Pulmonary artery endothelial cell (primary cell): ENCODE measurements at regions not wholly inside any gene's neighbourhood (a gene's known extent, or its start where the extent isn't known, plus 50 kb on each side); places are given as distances from the start of the nearest gene placed in this dataset.
"Not testable (repeated sequence)": the region's sequence is repeated elsewhere in the genome, so short reads cannot be mapped to it uniquely, and the experiment has no call there.

Source experiments
- DNase-seq: peaks from one replicate; pipeline ENCODE4 v3.0.0-alpha.2; 2011; ENCODE audit warnings: low read depth, low spot score

DNA sequence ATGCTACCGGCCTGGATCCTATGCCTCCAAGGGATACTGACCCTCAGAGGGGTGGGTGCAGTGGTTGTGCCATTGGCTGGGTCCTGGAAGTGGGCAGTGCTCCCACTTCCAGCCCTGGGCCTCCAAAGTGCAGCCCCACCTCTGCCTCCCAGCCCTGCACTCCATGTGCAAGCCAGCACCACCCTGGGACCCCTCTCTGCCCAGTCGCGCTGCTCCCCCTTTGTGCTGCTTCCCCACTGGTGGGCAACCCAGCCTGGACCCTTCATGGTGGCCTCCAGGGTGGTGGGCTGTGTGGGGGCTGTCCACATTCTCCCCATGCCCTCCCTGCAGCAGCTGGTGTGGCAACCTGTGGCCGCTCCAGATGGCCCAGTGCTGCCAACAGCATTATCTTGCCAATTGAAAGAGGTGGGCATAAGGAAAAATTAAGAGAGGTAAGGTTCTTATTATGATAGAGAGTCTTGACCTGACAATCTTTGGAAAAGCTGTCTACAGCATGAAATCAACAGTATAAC is 309.7 kb downstream of the GUCY2F start:
- DNase-seq, result no peak

- no peak for DNase-seq
Measured at GRCh38 chrX:109155161-109155560, 326.7 kb downstream of the GUCY2F start.

DNA sequence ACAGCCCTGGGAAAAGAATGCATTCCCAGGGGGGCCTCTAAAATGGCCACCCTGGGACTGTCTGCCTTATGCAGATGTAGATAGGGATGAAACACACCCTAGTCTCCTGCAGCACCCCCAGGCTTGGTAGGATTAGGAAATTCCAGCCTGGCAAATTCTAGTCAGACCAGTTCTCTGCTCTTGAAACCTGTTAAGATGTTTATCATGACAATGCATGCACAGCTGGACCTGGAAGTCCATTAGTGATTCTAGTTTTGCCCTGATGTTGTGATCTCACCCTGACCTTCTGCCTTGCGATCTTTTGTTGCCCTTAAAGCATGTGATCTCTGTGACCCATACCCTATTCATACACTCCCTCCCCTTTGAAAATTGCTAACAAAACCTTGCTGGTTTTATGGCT is 337.7 kb downstream of the GUCY2F start:
- DNase-seq, result not testable (repeated sequence)

DNA sequence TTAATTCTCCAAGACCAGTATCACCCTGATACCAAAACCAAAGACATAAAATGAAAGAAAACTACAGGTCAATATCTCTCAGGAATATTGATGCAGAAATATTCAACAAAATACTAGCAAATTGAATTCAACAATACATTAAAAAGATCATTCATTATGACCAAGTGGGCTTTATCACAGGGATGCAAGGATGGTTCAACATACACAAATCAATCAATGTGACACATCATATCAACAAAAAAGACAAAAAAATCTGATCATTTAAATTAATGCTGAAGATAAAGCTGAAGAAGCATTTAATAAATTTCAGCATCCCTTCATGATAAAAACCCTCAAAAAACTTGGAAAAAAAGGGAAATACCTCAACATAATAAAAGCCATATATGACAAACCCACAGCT is 341.4 kb downstream of the GUCY2F start:
- DNase-seq, result no peak

DNA sequence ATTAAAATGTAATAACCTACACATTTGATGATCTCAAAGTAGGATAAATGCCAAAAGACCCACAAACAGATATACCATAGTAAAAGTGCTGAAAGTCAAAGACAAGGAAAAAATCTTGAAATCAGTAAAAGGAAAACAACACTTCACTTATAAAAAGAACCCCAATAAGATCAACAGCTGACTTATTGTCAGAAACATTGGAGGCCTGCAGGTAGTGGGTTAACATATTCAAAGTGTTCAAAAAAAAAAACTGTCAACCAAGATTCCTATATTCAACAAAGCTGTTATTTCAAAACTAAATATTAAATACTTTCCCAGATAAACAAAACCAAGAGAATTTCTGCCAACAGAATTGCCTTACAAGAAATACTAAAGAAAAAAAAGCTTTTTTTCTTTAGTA is 347.1 kb downstream of the GUCY2F start:
- DNase-seq, result no peak

GRCh38 chrX:109125304-109125703 is 356.6 kb downstream of the GUCY2F start:
- DNase-seq, result no peak

DNA sequence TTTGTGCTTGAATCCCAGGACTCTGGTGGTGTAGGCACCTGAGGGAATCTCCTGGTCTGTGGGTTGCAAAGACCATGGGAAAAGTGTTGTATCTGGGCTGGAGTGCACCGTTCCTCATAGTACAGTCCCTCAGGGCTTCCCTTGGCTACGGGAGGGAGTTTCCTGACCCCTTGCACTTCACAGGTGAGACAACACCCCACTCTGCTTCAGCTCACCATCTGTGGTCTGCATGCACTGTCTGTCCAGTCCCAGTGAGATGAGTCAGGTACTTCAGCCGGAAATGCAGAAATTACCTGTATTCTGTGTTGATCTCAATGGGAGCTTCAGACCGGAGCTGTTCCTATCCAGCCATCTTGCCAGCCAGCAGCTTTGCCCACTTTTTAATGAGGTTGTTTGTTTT is 353.0 kb upstream of the IRS4 start:
- no peak for DNase-seq

DNA sequence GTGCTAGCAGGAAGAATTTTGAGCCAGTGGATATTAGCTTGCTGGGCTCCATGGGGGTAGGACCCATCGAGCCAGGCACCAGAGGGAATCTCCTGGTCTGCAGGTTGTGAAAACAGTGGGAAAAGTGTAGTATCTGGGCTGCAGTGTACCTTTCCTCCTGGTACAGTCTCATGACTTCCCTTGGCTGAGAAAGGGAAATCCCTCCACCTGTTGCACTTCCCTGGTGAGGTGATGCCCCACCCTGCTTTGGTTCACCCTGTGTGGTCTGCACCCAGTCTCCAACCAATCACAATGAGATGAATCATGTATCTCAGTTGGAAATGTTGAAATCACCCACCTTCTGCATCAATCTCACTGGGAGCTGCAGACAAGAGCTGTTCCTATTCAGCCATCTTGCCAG is 341.4 kb upstream of the IRS4 start:
- no peak for DNase-seq

DNA sequence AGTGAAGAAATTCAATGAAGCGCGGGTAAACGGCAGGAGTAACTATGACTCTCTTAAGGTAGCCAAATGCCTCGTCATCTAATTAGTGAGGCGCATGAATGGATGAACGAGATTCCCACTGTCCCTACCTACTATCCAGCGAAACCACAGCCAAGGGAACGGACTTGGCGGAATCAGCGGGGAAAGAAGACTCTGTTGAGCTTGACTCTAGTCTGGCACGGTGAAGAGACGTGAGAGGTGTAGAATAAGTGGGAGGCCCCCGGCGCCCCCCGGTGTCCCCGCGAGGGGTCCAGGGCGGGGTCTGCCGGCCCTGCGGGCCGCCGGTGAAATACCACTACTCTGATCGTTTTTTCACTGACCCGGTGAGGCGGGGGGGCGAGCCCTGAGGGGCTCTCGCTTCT is 317.8 kb upstream of the IRS4 start:
- not testable (repeated sequence) for DNase-seq

- no peak for DNase-seq
Measured at GRCh38 chrX:109049903-109050302, 313.5 kb upstream of the IRS4 start.

GRCh38 chrX:109049416-109049815 is 313.1 kb upstream of the IRS4 start:
- DNase-seq, result no peak

DNA sequence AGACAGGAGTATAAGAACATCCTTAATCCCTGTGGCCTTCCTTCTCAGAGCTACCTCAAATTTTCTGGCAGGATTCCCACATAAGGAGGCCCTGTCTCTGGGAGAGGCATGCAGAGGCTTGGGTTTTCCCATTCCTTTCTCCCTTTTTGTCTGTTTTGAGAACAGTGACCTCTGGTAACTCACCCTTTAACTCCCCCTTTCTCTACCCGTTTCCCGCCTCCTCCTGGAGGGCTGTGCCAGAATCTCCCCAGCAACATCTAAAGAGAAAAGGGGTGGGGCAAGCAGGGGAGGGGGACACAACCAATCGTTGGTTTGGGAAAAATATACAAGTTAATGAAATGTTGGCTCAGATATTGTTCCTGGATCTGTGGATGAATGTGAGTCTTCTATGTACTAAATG is 303.7 kb upstream of the IRS4 start:
- no peak for DNase-seq

- no peak for DNase-seq
Measured at GRCh38 chrX:109036624-109037023, 300.3 kb upstream of the IRS4 start.

DNA sequence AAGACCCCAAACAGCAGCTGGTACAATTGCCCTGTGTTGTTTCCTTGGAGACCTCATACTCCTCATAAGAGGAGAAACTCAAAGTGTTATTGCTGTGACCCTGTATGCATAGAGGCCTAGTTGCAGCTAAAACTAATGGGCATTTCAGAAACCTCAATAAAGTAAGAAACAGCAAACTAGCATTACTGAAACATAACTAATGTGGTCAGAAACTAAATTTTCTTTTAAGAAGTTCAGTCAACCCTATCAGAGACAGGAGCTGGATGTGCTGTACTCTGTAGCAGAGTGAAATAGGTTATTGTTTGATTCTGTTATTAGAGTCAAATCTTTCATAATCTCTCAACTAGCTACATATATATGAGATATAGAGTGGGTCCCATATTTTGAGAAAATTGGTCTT is 257.5 kb upstream of the IRS4 start:
- no peak for DNase-seq

GRCh38 chrX:108972899-108973298 is 236.5 kb upstream of the IRS4 start:
- not testable (repeated sequence) for DNase-seq

DNA sequence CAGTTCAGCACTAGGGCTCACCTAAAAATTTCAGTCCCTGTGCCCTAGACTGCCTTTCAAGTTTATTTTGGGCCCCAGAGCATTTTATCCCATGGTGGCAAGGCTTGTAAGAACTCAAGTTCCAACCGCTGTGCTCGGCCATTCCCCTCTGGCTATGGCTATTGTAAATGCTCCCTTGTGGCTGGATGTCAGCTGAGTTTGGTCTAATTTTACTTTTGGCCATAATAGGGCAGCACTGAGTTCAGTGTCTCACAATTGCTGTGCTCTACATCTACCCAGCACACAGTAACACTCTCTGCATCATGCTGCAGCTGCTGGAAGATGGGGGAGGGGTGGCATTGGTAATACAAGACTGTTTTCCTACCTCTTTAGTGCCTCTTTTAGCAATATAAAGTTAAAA is 210.8 kb upstream of the IRS4 start:
- no peak for DNase-seq

- DNase-seq, result no peak
Measured at GRCh38 chrX:108946531-108946930, 210.2 kb upstream of the IRS4 start.

DNA sequence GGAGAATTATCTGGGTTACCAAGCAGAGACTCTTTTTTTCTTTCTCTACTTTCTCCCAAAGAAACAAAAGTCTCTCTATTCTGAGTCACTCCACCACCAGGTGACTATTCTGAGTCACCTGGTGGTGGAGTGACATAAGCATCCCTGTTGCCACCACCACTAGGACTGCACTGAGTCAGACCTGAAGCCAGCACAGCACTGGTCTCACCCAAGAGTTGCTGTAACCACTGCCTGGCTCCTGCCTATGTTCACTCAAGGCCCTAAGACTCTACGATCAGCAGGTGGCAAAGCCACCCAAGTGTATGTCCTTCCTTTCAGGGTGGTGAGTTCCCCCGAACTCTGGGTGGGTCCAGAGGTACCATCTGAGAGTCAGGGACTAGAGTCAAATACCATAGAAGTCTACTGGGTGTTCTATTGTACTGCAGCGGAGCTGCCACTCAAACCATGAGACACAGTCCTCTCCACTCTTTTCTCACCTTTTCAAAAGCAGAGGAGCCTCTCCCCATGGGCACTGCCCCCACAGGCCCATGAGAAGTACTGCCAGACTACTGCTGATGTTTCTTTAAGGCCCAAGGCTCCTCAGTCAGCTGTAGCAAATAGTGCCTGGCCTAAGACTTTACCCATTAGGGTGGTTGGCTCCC is 209.6 kb upstream of the IRS4 start:
- no peak for DNase-seq

- DNase-seq, result no peak
Measured at GRCh38 chrX:108914791-108915190, 178.4 kb upstream of the IRS4 start.

DNA sequence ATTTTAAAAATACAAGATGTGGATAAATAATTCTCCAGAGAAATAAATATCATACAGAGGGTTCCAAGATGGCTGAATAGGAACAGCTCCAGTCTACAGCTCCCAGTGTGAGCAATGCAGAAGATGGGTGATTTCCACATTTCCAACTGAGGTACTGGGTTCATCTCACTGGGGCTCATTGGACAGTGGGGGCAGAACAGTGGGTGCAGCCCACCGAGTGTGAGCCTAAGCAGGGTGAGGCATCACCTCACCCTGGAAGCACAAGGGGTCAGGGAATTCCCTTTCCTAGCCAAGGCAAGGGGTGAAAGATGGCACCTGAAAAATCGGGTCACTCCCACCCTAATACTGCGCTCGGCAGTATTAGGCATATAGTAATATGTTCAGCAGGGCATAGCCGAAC is 167.5 kb upstream of the IRS4 start:
- not testable (repeated sequence) for DNase-seq

DNA sequence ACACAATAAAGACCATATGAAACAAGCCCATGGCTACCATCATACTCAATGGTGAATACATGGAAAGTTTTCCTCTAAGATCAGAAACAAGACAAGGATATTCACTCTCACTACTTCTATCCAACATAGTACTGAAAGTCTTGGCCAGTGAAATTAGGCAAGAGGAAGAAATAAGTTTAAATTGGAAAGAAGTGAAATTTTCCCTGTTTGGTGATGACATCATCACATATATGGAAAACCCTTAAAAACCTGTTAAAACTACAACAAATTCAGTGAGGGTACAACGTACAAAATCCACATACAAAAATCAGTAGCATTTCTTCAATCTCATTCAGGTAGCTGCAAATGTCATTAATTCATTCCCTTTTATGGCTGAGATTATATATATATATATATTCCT is 164.0 kb upstream of the IRS4 start:
- DNase-seq, result no peak

GRCh38 chrX:108896349-108896748 is 160.0 kb upstream of the IRS4 start:
- DNase-seq, result not testable (repeated sequence)

DNA sequence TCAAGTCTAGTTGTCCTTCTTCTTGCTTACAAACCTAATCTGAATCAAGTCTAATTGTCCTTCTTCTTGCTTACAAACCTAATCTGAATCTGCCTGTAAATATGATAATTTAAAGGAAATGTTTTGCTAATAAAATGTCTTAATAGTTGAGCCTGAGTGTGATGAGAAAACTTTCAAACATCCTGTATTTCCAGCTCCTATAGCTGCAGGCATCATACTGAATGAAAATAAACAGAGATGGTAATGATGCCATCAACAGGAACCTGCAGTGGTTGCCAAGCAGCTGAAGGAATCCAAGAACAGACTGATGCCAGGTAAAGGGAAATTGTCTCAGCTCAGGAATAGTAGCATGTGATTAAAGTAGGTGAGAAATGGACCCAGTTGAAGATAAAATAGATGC is 156.1 kb upstream of the IRS4 start:
- DNase-seq, result no peak

GRCh38 chrX:108875548-108875947 is 139.2 kb upstream of the IRS4 start:
- no peak for DNase-seq
